Heart left ventricle (tissue), 13 donors: ENCODE measurements at regions not wholly inside any gene's neighbourhood (a gene's known extent, or its start where the extent isn't known, plus 50 kb on each side); places are given as distances from the start of the nearest gene placed in this dataset.

Experiments used
- POLR2A ChIP-seq, 2 donors: fragments of 450-650 bp; IDR thresholded peaks; one replicate each; pipeline ENCODE4 v1.6.1; 2017; ENCODE audit warnings: antibody characterized with exemption in 2 of 2, mild to moderate bottlenecking in 2 of 2, moderate library complexity in 2 of 2
- TF ChIP-seq, protein P1 (sequence below), 12 donors: fragments of 200-600 bp; sonication (generic) in 4 of 12; IDR thresholded peaks; one replicate each; pipeline versions ENCODE4 v1.5.0 to v1.8.0; 2018 to 2022; ENCODE audit warnings: antibody characterized with exemption in 12 of 12, mild to moderate bottlenecking in 5 of 12
- donor health status: ischemic (EF 13 %, LVEDD 7.1; RV severe dilation, severe dysfunction).
- donor health status: DM: no; HTN: yes; CAD: no.
- donor health status: DM: no; HTN: no; CAD: no.
- donor health status: ischemic (EF 25% LVEDD 6.9; RV normal size, moderate dysfunction).
- donor health status: ischemic (EF 25% LVEDD 5.7; RV mildly dilated, moderate dysfunction).
- donor health status: ischemic (EF 35%, LVEDD 5.7; RV mildly dilated, moderate dysfunction).
- donor health status: nonischemic (EF 11% LVEDD 7.7; RV severe dilation, severe dysfunction).
- donor health status: DM: yes; HTN: yes; CAD: no.
- donor health status: PGD.
- donor health status: ischemic (EF 29% LVEDD 5.4; RV normal size, mild dysfunction).
- donor health status: nonischemic (EF 23%, LVEDD 6.1; RV moderate dilation, normal function).

GRCh38 chr11:105206633-105207032 is 67.1 kb upstream of the CARD18 start:
- TF ChIP-seq, protein P1, sequence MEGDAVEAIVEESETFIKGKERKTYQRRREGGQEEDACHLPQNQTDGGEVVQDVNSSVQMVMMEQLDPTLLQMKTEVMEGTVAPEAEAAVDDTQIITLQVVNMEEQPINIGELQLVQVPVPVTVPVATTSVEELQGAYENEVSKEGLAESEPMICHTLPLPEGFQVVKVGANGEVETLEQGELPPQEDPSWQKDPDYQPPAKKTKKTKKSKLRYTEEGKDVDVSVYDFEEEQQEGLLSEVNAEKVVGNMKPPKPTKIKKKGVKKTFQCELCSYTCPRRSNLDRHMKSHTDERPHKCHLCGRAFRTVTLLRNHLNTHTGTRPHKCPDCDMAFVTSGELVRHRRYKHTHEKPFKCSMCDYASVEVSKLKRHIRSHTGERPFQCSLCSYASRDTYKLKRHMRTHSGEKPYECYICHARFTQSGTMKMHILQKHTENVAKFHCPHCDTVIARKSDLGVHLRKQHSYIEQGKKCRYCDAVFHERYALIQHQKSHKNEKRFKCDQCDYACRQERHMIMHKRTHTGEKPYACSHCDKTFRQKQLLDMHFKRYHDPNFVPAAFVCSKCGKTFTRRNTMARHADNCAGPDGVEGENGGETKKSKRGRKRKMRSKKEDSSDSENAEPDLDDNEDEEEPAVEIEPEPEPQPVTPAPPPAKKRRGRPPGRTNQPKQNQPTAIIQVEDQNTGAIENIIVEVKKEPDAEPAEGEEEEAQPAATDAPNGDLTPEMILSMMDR (IDR thresholded peaks at IDR 0.05): no peak
- no peak for TF ChIP-seq POLR2A (IDR thresholded peaks at IDR 0.05)
